ENCODE measurements at regions not wholly inside any gene's neighbourhood (a gene's known extent, or its start where the extent isn't known, plus 50 kb on each side); places are given as distances from the start of the nearest gene placed in this dataset.

DNA sequence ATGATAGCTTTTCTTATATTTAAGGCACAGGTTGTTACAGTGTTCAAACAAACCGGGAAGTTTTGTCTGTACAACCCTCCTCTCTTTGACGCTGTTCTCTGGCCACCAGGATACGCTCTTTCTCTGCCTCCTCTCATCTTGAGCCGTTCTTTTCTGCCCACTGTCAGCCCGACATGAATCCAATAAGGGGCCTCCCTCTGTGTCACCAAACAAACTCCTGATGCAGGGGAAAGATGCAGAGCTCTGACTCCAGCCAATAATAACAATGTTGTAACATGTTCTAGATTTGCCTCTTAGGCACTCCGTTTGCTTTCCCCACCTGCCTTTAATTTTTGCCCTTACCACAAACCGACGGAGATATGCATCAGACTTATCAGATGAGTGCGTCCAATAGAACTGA lies 449.3 kb downstream of the SLC4A3 start:
- H3K27ac ChIP-seq = no peak overlapping the region
- H3K9me3 ChIP-seq = no peaks in the 10 kb centered on the region
- TF ChIP-seq EP300 (IDR thresholded peaks at IDR 0.05) (no peak), POLR2A (IDR thresholded peaks at IDR 0.05) (no peak), POLR2AphosphoS5 (IDR thresholded peaks at IDR 0.05) (no peak)
- TF ChIP-seq, protein P1, sequence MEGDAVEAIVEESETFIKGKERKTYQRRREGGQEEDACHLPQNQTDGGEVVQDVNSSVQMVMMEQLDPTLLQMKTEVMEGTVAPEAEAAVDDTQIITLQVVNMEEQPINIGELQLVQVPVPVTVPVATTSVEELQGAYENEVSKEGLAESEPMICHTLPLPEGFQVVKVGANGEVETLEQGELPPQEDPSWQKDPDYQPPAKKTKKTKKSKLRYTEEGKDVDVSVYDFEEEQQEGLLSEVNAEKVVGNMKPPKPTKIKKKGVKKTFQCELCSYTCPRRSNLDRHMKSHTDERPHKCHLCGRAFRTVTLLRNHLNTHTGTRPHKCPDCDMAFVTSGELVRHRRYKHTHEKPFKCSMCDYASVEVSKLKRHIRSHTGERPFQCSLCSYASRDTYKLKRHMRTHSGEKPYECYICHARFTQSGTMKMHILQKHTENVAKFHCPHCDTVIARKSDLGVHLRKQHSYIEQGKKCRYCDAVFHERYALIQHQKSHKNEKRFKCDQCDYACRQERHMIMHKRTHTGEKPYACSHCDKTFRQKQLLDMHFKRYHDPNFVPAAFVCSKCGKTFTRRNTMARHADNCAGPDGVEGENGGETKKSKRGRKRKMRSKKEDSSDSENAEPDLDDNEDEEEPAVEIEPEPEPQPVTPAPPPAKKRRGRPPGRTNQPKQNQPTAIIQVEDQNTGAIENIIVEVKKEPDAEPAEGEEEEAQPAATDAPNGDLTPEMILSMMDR (IDR thresholded peaks at IDR 0.05) = no peak

GRCh38 chr2:220077488-220077887 lies 450.1 kb downstream of the SLC4A3 start:
- Histone ChIP-seq H3K27me3 (peaks cover 0 to 16% (median 6%) of the 10 kb centered on the region in 3 donors), H3K4me1 (no peaks in the 10 kb centered on the region), H3K36me3 (no peaks in the 10 kb centered on the region), H3K4me3 (no peak overlapping the region), H3K27ac (no peak overlapping the region), H3K9me3 (no peaks in the 10 kb centered on the region)
- 19 to 32% (median 24%) methylated on average over 6 of the region's 6 CpGs for WGBS, 5 donors
- intact Hi-C loops (cut with DNase I; ENCODE audit: low total_unique reads) = no loop called here
- no peak for TF ChIP-seq POLR2A (IDR thresholded peaks at IDR 0.05)
- TF ChIP-seq, protein P1 (IDR thresholded peaks at IDR 0.05) = no peak
- TF ChIP-seq POLR2AphosphoS5 (IDR thresholded peaks at IDR 0.05) = no peak
- no peak for TF ChIP-seq EP300 (IDR thresholded peaks at IDR 0.05)
- peak in 1 of 2 donors; percentile 54 for DNase-seq

More for the DNA sequence above, 449.3 kb downstream of the SLC4A3 start:
- H3K36me3 ChIP-seq = no peaks in the 10 kb centered on the region
- H3K4me1 ChIP-seq = no peaks in the 10 kb centered on the region
- H3K27me3 ChIP-seq = peaks cover 0 to 16% (median 6%) of the 10 kb centered on the region in 3 donors
- peak in 1 of 2 donors; percentile 32 for DNase-seq
- no peak overlapping the region for H3K4me3 ChIP-seq
- WGBS, 5 donors = 27 to 44% (median 32%) methylated on average over 9 of the region's 9 CpGs
- intact Hi-C loops (cut with DNase I; ENCODE audit: low total_unique reads) = no loop called here

DNA sequence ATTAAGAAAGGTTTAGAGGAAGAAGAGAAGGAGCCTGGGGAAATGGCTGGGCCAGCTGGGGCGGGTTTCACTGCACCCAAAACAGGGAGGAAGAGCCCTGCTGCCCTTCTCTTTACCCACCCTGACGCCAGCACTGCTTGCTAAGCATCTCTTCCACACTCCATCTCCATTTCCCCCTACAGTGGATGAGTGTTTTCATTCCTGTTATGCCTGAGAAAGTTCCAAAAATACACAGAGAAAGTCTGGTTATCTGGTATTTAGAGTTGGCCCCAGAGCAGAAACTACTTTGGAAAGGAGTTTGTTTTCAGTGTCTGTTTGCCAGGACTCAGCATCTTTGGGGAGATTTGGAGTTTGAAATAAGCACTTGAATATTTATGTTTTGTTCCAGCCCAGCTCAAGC lies 451.0 kb downstream of the SLC4A3 start:
- no peaks in the 10 kb centered on the region for H3K4me1 ChIP-seq
- DNase-seq = peak in 1 of 2 donors; percentile 46
- peaks cover 0 to 16% (median 6%) of the 10 kb centered on the region in 3 donors for H3K27me3 ChIP-seq
- no peak overlapping the region for H3K27ac ChIP-seq
- WGBS, 5 donors = 51 to 72% (median 57%) methylated on average over 2 of the region's 2 CpGs
- no peaks in the 10 kb centered on the region for H3K9me3 ChIP-seq
- no peak overlapping the region for H3K4me3 ChIP-seq
- intact Hi-C loops (cut with DNase I; ENCODE audit: low total_unique reads) = no loop called here
- TF ChIP-seq POLR2AphosphoS5 (IDR thresholded peaks at IDR 0.05) (no peak), POLR2A (IDR thresholded peaks at IDR 0.05) (no peak), EP300 (IDR thresholded peaks at IDR 0.05) (no peak)
- TF ChIP-seq, protein P1 (IDR thresholded peaks at IDR 0.05) = no peak
- no peaks in the 10 kb centered on the region for H3K36me3 ChIP-seq

DNA sequence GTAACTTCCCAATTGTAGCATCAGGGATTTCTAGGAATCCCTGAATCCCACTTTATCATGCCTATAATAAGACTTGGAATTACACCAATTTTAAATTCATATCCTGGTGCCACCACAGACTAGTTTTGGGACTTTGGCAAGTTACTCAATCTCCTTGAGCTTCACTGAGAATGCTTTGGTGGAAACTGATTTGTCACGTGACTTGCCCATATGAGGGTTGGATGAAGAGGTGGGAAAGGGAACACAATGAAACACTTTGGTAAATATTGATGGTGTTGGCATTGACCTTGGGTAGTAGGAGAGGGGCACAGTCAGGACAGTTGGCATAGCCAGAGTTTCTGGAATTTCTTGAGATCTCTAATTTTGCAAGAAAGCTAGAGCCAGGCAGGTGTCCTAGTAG lies 452.2 kb downstream of the SLC4A3 start:
- DNase-seq = no peak

More for the DNA sequence above, 452.2 kb downstream of the SLC4A3 start:
- H3K27me3 ChIP-seq = peaks cover 0 to 19% (median 6%) of the 10 kb centered on the region in 3 donors
- H3K4me1 ChIP-seq = no peaks in the 10 kb centered on the region
- no peak for TF ChIP-seq POLR2AphosphoS5 (IDR thresholded peaks at IDR 0.05)
- no peak for TF ChIP-seq POLR2A (IDR thresholded peaks at IDR 0.05)
- TF ChIP-seq, protein P1 (IDR thresholded peaks at IDR 0.05) = no peak
- H3K27ac ChIP-seq = no peak overlapping the region
- intact Hi-C loops (cut with DNase I; ENCODE audit: low total_unique reads) = no loop called here
- H3K9me3 ChIP-seq = no peaks in the 10 kb centered on the region
- WGBS, 5 donors = 71 to 89% (median 73%) methylated on average over 1 of the region's 1 CpG
- H3K36me3 ChIP-seq = no peaks in the 10 kb centered on the region
- H3K4me3 ChIP-seq = no peak overlapping the region
